Neural cell (in vitro differentiated cells): ENCODE measurements at regions not wholly inside any gene's neighbourhood (a gene's known extent, or its start where the extent isn't known, plus 50 kb on each side); places are given as distances from the start of the nearest gene placed in this dataset.

Source experiments
- EP300 ChIP-seq: fragments of 450-650 bp; conservative IDR thresholded peaks from 2 replicates; pipeline ENCODE4 v1.6.1; 2014; ENCODE audit warnings: antibody characterized with exemption, mild to moderate bottlenecking, moderate library complexity; ENCODE audit not compliant: poor library complexity, severe bottlenecking
- EZH2 ChIP-seq: fragments of 200-600, 300-800 bp; shearing (Covaris generic), sonication (generic); IDR thresholded peaks from 2 replicates; pipeline ENCODE4 v1.6.1; 2014; ENCODE audit warnings: antibody characterized with exemption, low read length, borderline replicate concordance, mild to moderate bottlenecking; ENCODE audit not compliant: insufficient read depth, poor library complexity, severe bottlenecking
- MXI1 ChIP-seq: fragments of 450-650 bp; conservative IDR thresholded peaks from 2 replicates; pipeline ENCODE4 v1.6.1; 2014; ENCODE audit warnings: antibody characterized with exemption, mild to moderate bottlenecking; ENCODE audit not compliant: poor library complexity, severe bottlenecking
- SMC3 ChIP-seq: fragments of 450-650 bp; conservative IDR thresholded peaks from 2 replicates; pipeline ENCODE4 v1.6.1; 2014; ENCODE audit warnings: antibody characterized with exemption, mild to moderate bottlenecking, moderate library complexity; ENCODE audit not compliant: poor library complexity
- TF ChIP-seq, protein P1 (sequence below): fragments of 450-650 bp; IDR thresholded peaks from 2 replicates; pipeline ENCODE4 v1.5.1; 2014; ENCODE audit warnings: antibody characterized with exemption, mild to moderate bottlenecking, moderate library complexity; ENCODE audit not compliant: poor library complexity, severe bottlenecking
- TF ChIP-seq, protein P2 (sequence below): IDR thresholded peaks from 2 replicates; pipeline ENCODE4 v1.6.1; 2012; ENCODE audit warnings: borderline replicate concordance

DNA sequence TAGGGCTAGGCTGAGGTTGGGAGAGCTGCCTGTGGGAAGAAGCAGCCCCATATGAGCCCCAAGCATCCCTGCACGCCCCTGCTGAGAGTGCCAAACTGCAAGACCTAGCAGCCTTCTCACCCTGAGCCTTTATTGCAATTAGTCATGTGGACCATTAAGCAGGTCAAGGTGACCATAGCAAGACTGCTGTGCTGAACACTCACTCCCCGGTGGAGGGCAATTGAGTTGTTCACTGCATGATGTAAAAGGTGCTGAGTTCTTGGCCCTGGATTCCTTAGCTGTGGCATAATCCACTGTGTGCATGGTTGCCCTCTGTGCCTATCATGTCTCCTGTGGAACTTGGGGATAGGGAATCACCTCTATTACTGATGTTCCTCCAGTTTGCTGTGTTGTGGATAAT, 131.1 kb downstream of the FOXD1 start:
- TF ChIP-seq EZH2 (no peak), EP300 (no peak), SMC3 (no peak), MXI1 (no peak)
- TF ChIP-seq, protein P1, sequence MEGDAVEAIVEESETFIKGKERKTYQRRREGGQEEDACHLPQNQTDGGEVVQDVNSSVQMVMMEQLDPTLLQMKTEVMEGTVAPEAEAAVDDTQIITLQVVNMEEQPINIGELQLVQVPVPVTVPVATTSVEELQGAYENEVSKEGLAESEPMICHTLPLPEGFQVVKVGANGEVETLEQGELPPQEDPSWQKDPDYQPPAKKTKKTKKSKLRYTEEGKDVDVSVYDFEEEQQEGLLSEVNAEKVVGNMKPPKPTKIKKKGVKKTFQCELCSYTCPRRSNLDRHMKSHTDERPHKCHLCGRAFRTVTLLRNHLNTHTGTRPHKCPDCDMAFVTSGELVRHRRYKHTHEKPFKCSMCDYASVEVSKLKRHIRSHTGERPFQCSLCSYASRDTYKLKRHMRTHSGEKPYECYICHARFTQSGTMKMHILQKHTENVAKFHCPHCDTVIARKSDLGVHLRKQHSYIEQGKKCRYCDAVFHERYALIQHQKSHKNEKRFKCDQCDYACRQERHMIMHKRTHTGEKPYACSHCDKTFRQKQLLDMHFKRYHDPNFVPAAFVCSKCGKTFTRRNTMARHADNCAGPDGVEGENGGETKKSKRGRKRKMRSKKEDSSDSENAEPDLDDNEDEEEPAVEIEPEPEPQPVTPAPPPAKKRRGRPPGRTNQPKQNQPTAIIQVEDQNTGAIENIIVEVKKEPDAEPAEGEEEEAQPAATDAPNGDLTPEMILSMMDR, result no peak
- TF ChIP-seq, protein P2, sequence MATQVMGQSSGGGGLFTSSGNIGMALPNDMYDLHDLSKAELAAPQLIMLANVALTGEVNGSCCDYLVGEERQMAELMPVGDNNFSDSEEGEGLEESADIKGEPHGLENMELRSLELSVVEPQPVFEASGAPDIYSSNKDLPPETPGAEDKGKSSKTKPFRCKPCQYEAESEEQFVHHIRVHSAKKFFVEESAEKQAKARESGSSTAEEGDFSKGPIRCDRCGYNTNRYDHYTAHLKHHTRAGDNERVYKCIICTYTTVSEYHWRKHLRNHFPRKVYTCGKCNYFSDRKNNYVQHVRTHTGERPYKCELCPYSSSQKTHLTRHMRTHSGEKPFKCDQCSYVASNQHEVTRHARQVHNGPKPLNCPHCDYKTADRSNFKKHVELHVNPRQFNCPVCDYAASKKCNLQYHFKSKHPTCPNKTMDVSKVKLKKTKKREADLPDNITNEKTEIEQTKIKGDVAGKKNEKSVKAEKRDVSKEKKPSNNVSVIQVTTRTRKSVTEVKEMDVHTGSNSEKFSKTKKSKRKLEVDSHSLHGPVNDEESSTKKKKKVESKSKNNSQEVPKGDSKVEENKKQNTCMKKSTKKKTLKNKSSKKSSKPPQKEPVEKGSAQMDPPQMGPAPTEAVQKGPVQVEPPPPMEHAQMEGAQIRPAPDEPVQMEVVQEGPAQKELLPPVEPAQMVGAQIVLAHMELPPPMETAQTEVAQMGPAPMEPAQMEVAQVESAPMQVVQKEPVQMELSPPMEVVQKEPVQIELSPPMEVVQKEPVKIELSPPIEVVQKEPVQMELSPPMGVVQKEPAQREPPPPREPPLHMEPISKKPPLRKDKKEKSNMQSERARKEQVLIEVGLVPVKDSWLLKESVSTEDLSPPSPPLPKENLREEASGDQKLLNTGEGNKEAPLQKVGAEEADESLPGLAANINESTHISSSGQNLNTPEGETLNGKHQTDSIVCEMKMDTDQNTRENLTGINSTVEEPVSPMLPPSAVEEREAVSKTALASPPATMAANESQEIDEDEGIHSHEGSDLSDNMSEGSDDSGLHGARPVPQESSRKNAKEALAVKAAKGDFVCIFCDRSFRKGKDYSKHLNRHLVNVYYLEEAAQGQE, result no peak
